Midbrain (tissue), 1 donor: ENCODE measurements at regions not wholly inside any gene's neighbourhood (a gene's known extent, or its start where the extent isn't known, plus 50 kb on each side); places are given as distances from the start of the nearest gene placed in this dataset.
"Not testable (repeated sequence)": the region's sequence is repeated elsewhere in the genome, so short reads cannot be mapped to it uniquely, and the experiment has no call there.

Experiments used
- DNase-seq: peaks from one replicate; lab custom pipeline; 2025; lab: John Stamatoyannopoulos, UW

- DNase-seq = not testable (repeated sequence)
Measured at GRCh38 chr2:67623741-67624140, 226.6 kb downstream of the ETAA1 start.

DNA sequence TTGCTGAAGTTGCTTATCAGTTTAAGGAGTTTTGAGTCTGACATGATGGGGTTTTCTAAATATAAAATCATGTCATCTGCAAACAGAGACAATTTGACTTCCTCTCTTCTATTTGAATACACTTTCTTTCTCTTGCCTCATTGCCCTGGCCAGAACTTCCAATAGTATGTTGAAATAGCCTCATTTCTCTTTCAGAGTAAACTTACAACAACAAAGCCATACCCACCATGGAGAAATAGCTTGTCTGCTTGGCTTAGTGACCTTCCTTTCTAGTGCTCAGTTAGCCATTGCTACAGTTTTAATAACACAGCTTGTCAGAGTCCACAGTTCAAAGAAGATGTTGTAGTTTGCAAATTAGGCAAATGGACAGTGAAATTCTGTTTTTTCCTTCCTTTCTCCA, 228.0 kb downstream of the ETAA1 start:
- DNase-seq = no peak

DNA sequence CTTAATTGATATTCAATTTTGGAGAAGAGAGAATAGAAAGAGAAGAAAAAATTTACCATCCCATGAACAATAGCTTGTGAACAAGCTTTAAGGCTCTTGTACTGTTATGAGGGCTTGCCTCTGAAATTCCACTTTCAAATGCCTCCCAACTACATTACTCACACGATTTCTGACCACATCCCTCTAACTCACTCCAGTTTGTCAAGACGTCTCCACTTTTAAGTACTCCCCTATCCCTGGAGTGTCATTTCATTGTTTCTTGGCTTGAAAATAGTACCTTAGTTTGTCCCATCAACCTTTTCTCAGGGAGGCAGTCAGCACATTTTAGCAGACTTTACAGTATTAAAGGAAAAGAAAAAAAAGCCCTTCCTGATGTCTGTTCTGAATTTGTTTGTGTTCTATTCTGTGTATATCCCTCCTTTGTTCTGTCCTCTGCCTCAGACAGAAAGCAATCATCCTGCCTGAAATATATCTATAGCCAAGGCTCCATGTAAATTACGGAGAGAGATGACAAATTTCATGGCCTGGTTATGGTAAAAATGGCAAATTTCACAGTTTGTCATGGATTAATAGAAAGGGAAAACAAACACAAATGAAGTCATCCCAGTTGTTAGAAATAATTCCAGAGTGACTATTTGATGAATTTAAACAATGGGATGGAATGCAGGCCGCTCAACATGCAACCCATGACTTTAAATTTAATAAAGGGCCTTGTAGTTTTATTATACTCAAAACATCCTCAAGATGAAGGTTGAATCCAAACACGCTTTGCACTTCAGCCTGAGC, 228.8 kb downstream of the ETAA1 start:
- no peak for DNase-seq

DNA sequence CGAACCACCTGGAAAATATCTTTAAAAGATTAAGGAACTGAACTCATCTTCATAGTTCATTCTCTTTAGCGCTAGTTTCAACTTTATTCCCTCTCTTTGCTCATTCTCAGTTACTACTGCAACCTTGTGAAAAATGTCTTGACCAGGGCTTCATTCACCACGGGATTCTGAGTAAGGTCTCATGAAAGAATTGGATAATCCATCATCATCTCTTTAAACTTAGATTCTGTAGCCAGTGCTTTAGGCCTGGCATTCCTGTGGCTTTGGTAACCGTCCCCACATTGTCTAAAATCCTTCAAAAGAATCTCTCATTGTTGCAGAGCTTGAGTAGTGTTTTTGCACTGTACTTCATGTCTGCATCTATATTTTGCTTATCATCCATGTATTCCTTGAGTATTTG, 229.5 kb downstream of the ETAA1 start:
- no peak for DNase-seq

DNA sequence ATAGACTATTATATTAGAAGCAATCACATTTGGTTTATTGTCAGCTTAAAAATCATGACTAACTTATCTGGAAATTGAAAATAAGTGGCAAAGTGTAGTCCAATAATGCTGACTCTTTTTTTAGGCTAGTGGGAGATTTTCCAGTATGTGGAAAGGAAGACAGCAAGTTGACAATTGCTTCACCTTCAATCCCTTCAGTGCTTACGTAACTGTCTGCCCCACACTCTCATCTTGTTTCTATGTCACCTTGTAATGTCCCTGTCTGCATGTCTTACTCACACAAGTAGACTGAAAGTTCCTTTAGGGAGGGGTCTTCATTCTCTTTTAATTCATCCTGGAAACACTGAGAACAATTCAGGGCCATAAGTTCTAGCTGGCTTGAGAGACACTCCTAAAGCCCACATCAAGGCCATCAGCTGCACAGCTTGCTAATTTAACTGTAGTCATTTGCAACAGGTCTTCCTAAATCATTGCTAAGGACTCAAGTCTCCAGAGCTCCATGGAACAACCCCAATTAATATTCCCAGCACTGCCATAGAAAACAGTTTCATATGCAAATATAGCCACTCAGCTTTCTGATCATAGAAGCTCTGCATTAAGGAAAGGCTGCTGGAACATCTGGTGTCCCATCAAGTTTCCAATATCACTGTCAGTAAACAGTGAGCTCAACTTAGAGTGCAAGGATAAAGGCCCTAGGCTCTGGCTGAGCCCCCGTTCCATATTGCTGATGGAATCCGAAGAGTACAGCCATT, 230.5 kb downstream of the ETAA1 start:
- DNase-seq = no peak

- DNase-seq = no peak
Measured at GRCh38 chr2:67628892-67629291, 231.8 kb downstream of the ETAA1 start.

GRCh38 chr2:67631483-67631882, 234.3 kb downstream of the ETAA1 start:
- no peak for DNase-seq

DNA sequence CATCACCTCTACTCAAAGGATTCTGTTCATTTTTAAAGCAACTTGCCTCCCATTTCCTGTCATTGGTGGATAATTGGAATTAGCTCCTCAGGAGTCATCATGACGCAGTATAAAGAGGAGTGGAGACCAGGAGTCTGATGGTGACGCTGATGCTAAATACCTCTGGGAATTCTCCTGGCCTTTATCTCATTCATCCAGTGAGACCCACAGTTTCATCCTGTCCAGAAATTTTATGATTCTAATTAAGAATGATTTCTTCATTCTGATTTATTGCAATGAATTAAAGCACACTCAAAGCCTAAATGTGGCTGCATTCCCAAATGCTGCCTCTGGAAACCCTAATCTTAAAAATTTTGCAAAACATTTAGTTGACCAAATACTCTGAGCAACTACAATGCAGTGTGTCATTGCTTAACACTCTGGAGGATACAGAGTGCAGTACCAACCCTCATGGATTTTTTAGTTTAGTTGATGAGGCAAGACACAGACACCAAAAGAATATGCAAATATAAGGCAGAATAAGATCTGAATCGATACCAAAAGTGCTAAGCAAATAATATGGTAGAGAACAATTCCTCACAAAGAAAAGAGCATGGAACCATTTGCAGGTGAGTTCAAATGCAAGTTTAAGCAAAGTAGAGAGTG, 236.2 kb downstream of the ETAA1 start:
- no peak for DNase-seq

DNA sequence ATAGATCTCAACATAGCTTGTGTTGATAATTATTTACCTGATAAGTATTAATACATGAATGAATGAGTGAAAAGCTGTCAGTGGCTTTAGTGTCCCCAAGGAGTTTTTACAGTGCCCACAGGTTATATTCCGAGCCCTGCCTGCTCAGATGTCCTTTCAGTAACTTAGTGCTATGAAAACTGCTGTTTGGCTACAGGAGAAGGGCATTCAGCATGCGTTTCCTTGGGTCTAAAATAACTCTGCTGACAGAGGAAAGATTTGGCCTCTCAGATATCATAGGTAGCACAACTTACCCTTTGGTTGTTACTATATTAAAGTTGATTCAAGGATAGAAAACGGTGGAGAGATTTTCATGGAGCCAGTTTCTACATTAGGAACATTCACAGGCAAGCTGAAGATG, 241.0 kb downstream of the ETAA1 start:
- no peak for DNase-seq

DNA sequence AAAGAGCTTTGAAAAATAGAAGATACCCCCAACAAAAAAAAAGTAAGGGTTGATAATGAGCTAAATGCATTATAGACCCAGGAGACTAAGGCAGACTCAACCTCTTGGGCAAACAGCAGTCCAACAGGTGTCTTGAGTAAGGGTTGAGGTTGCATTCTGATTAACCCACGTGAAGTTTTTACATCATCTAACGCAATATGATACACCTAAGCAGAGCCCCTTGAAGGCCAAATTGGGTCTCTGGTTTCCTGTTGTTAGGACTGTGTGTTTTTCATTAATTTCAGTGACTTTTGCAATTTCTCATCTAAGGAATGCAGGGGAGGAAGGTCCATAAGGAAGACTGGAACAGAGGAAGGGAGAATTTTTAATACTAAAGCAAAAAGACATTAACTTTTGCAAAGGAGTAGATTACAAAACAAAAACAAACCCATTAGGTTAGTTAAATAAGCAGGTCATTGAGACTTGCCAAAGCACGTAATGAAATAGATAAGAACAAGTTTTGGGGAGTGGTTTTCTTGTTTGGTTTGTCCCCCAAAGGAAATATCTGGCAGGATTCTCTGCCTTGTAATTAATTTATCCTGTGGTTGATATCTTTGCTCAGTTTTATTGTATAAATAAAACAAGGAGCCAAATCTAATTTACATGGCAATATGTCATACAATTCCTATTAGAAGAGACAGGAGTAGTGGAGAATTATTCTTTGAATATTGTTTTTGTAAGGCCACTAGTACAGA, 244.3 kb downstream of the ETAA1 start:
- no peak for DNase-seq

GRCh38 chr2:67642046-67642382, 244.9 kb downstream of the ETAA1 start:
- no peak for DNase-seq

GRCh38 chr2:67642961-67643360, 245.8 kb downstream of the ETAA1 start:
- DNase-seq = no peak

GRCh38 chr2:67645280-67646138, 248.4 kb downstream of the ETAA1 start:
- no peak for DNase-seq

- DNase-seq = no peak
Measured at GRCh38 chr2:67646714-67647333, 249.7 kb downstream of the ETAA1 start.

DNA sequence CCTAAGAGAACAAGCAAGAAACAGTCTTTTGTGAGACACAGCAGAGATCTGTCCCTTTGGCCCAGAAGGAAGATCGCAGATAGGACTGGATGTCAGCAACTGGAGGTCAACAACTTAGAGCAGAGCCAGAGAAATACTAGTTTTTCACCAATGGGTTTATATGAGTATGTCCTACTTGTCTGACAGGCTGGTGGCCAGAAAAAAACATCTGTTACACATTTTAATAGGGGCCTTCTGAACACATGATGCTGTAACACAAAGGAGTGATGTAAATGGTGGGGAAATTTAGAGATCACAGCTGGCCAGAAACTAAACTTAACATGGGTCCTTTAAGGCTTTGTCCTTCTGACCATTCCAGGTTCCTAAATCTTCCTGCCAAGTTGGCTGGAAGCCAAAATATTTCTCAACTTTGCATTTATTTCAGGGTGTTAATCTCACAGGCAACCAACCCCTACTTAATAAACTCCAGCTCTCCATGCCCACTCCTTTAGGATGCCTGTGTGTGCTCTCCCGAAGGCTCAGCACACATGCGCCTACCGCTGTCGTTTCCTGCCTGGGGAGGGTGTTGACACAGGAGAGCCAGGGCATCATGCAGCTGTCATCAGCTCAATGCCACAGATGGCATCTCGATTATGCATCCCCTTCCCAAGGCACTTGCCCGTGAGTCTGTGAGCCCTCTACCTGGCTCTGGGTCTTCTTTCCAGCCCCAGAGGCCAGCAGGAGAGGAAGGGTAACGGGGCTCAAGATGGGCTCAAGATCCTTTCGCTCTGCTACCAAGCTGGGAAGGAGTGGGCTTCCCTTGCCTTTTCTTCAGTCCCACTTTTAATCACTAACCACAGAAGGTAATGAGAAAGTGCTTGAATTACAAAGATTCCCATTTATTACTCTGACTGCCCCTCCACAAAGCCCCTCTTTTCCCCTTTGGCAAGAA, 252.5 kb downstream of the ETAA1 start:
- DNase-seq = no peak

- DNase-seq = peak; percentile 65
Measured at GRCh38 chr2:67650291-67651133, 253.4 kb downstream of the ETAA1 start.

GRCh38 chr2:67651565-67651964, 254.4 kb downstream of the ETAA1 start:
- no peak for DNase-seq

DNA sequence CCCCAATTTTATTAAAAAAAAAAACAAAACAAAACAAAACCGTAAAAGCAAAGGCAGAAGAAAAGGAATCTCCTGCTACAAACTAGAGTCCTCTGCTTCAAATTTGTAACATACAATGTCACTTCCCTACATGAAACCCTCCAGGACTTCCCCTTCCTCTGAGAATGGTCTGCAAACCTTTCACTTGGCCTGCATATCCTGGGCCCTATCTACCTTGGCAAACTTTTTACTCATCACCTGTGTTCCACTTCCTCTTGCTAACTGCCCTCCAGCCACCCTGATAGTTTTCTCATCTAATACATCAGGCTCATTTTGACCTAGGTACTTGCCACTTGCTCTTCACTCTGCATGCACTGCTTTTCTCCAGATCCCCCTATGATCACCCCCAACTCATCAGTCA, 255.5 kb downstream of the ETAA1 start:
- no peak for DNase-seq

DNA sequence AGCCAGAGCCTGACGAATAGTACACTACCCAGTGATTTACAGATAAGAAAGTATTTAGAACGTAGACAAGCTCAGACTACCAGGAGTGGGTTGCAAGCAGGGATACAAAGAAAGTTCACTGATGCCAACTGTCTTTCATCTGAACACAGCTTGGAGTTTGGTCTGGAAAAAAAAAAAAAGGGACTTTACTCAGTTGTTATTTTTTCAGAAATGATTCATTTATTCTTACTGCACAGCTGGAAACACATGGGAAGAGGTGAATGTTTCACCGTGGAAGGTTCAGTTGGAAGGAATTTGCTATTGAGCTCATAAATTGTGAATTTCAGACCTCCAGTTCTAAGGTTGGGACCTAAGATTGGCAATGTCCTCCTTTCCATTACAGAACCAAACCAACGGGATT, 259.7 kb downstream of the ETAA1 start:
- no peak for DNase-seq
